Upper lobe of right lung (tissue), 1 donor: ENCODE measurements at regions not wholly inside any gene's neighbourhood (a gene's known extent, or its start where the extent isn't known, plus 50 kb on each side); places are given as distances from the start of the nearest gene placed in this dataset.

Source experiments
- ATAC-seq: fragments of 200-7000 bp; cut with Tn5 transposase; one replicate; pipeline ENCODE4 v1.9.1; 2020; ENCODE audit warnings: mild to moderate bottlenecking, moderate library complexity
- DNase-seq: peaks from one replicate; pipeline ENCODE4 v3.0.0-alpha.2; 2020
- H3K27ac ChIP-seq: fragments of 200-600 bp; one replicate; pipeline ENCODE4 v1.8.0; 2022
- H3K27me3 ChIP-seq: fragments of 200-600 bp; one replicate; pipeline ENCODE4 v1.8.0; 2022; ENCODE audit warnings: mild to moderate bottlenecking
- H3K36me3 ChIP-seq: fragments of 200-600 bp; one replicate; pipeline ENCODE4 v1.8.0; 2022
- H3K4me1 ChIP-seq: fragments of 200-600 bp; one replicate; pipeline ENCODE4 v1.8.0; 2022
- H3K4me3 ChIP-seq: fragments of 200-600 bp; one replicate; pipeline ENCODE4 v1.8.0; 2022; ENCODE audit warnings: mild to moderate bottlenecking
- H3K9me3 ChIP-seq: fragments of 200-600 bp; one replicate; pipeline ENCODE4 v1.8.0; 2022
- CTCF ChIP-seq: fragments of 200-600 bp; IDR thresholded peaks from one replicate; pipeline ENCODE4 v1.8.0; 2022; ENCODE audit warnings: antibody characterized with exemption
- intact Hi-C: fragments of 100-400 bp; cut with DNase I; formaldehyde crosslinking; loops from one replicate; pipeline ENCODE4 v1.11.0; 2022
- donor health status: DM: no; HTN: yes; CAD: no; lungs with severe emphysema.

GRCh38 chr5:3833566-3833965 is 237.9 kb downstream of the IRX1 start:
- no peak overlapping the region for H3K27ac ChIP-seq
- H3K4me1 ChIP-seq: no peaks in the 10 kb centered on the region
- DNase-seq (no peak), ATAC-seq (no peak)
- no peaks in the 10 kb centered on the region for H3K9me3 ChIP-seq
- no peak for TF ChIP-seq CTCF
- intact Hi-C loops: no loop called here
- H3K27me3 ChIP-seq: no peaks in the 10 kb centered on the region
- H3K4me3 ChIP-seq: no peak overlapping the region
- no peaks in the 10 kb centered on the region for H3K36me3 ChIP-seq

- ATAC-seq (no peak), DNase-seq (no peak)
- no peak for TF ChIP-seq CTCF
- Histone ChIP-seq H3K27ac (no peak overlapping the region), H3K36me3 (no peaks in the 10 kb centered on the region), H3K27me3 (no peaks in the 10 kb centered on the region), H3K9me3 (no peaks in the 10 kb centered on the region), H3K4me1 (no peaks in the 10 kb centered on the region), H3K4me3 (no peak overlapping the region)
- intact Hi-C loops: no loop called here
Observed at GRCh38 chr5:3835811-3836210, 240.2 kb downstream of the IRX1 start.

- no peak overlapping the region for H3K4me3 ChIP-seq
- no peaks in the 10 kb centered on the region for H3K4me1 ChIP-seq
- no peaks in the 10 kb centered on the region for H3K27me3 ChIP-seq
- no peak overlapping the region for H3K27ac ChIP-seq
- DNase-seq (no peak), ATAC-seq (no peak)
- TF ChIP-seq CTCF: no peak
- intact Hi-C loops: no loop called here
- H3K9me3 ChIP-seq: no peaks in the 10 kb centered on the region
- H3K36me3 ChIP-seq: no peaks in the 10 kb centered on the region
Observed at GRCh38 chr5:3836528-3836927, 240.9 kb downstream of the IRX1 start.

- no peak overlapping the region for H3K4me3 ChIP-seq
- intact Hi-C loops: no loop called here
- no peaks in the 10 kb centered on the region for H3K9me3 ChIP-seq
- no peak overlapping the region for H3K27ac ChIP-seq
- no peaks in the 10 kb centered on the region for H3K27me3 ChIP-seq
- no peak for TF ChIP-seq CTCF
- H3K36me3 ChIP-seq: no peaks in the 10 kb centered on the region
- DNase-seq (no peak), ATAC-seq (no peak)
- H3K4me1 ChIP-seq: no peaks in the 10 kb centered on the region
Observed at GRCh38 chr5:3837506-3837905, 241.9 kb downstream of the IRX1 start.

- intact Hi-C loops: no loop called here
- ATAC-seq (no peak), DNase-seq (no peak)
- Histone ChIP-seq H3K27ac (no peak overlapping the region), H3K4me1 (no peaks in the 10 kb centered on the region), H3K27me3 (no peaks in the 10 kb centered on the region), H3K4me3 (no peak overlapping the region), H3K9me3 (no peaks in the 10 kb centered on the region), H3K36me3 (no peaks in the 10 kb centered on the region)
- no peak for TF ChIP-seq CTCF
Observed at GRCh38 chr5:3839151-3839550, 243.5 kb downstream of the IRX1 start.

GRCh38 chr5:3842591-3842990 is 247.0 kb downstream of the IRX1 start:
- no peak overlapping the region for H3K4me3 ChIP-seq
- no peak overlapping the region for H3K27ac ChIP-seq
- DNase-seq (no peak), ATAC-seq (peak; percentile 20)
- no peak for TF ChIP-seq CTCF
- no peaks in the 10 kb centered on the region for H3K9me3 ChIP-seq
- intact Hi-C loops: no loop called here
- no peaks in the 10 kb centered on the region for H3K36me3 ChIP-seq
- no peaks in the 10 kb centered on the region for H3K27me3 ChIP-seq
- no peaks in the 10 kb centered on the region for H3K4me1 ChIP-seq
